IMR-90 (cell line): ENCODE measurements at regions not wholly inside any gene's neighbourhood (a gene's known extent, or its start where the extent isn't known, plus 50 kb on each side); places are given as distances from the start of the nearest gene placed in this dataset.

ENCODE experiments used
- BHLHE40 ChIP-seq: fragments of 150-350 bp; IDR thresholded peaks from 2 replicates; pipeline ENCODE4 v1.6.1; 2016; ENCODE audit warnings: mild to moderate bottlenecking, low read depth, low read length
- CTCF ChIP-seq: conservative IDR thresholded peaks from 2 replicates; pipeline ENCODE4 v1.5.1; 2012; ENCODE audit warnings: mild to moderate bottlenecking, low read depth, low read length, improper control_type of control experiment
- MAFK ChIP-seq: IDR thresholded peaks from 2 replicates; pipeline ENCODE4 v1.6.1; 2012; ENCODE audit warnings: low read depth, low read length, improper control_type of control experiment
- MXI1 ChIP-seq: IDR thresholded peaks from 2 replicates; pipeline ENCODE4 v1.6.1; 2012; ENCODE audit warnings: low read depth, mild to moderate bottlenecking, low read length, moderate library complexity, borderline replicate concordance
- POLR2A ChIP-seq: IDR thresholded peaks from 2 replicates; pipeline ENCODE4 v1.6.1; 2012; ENCODE audit warnings: mild to moderate bottlenecking, low read depth, low read length
- RAD21 ChIP-seq: IDR thresholded peaks from 2 replicates; pipeline ENCODE4 v1.6.1; 2012; ENCODE audit warnings: low read length, improper control_type of control experiment
- RCOR1 ChIP-seq: IDR thresholded peaks from 2 replicates; pipeline ENCODE4 v1.6.1; 2012; ENCODE audit warnings: mild to moderate bottlenecking, low read length, improper control_type of control experiment; ENCODE audit not compliant: insufficient replicate concordance

GRCh38 chr3:59660852-59661625 lies 611.2 kb upstream of the CFAP20DC start:
- TF ChIP-seq POLR2A (no peak), CTCF (no peak), MXI1 (no peak), RAD21 (no peak), RCOR1 (no peak), MAFK (no peak), BHLHE40 (no peak)
